Renal cortex interstitium (tissue), 11 donors: ENCODE measurements at regions not wholly inside any gene's neighbourhood (a gene's known extent, or its start where the extent isn't known, plus 50 kb on each side); places are given as distances from the start of the nearest gene placed in this dataset.
"Not testable (repeated sequence)": the region's sequence is repeated elsewhere in the genome, so short reads cannot be mapped to it uniquely, and the experiment has no call there.

ENCODE experiments used
- DNase-seq, 11 donors: peaks; one replicate each; pipeline ENCODE4 v3.0.0-alpha.2; 2013; ENCODE audit warnings: low read depth in 9 of 11, low spot score in 4 of 11; ENCODE audit errors: extremely low read depth in 1 of 11

DNA sequence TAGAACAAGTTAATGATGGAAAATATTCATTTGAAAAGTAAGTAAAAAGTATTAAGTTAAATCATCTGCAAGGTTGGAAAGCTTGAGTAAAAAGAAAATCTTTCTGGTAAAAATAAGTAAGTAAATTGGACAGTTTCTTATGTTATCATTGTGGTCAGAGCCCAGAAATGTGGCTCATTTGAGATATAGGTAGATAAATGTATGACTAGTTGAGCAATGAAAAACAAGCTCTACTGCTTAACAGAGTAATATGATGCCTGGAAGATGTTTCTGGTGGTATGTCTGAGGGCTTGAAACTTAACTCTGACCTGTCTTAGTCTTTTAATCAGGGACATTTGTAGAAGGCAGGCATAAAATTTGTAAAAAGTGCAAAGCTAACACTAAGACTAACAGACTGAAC lies 444.0 kb downstream of the MFSD1 start:
- no peak for DNase-seq

DNA sequence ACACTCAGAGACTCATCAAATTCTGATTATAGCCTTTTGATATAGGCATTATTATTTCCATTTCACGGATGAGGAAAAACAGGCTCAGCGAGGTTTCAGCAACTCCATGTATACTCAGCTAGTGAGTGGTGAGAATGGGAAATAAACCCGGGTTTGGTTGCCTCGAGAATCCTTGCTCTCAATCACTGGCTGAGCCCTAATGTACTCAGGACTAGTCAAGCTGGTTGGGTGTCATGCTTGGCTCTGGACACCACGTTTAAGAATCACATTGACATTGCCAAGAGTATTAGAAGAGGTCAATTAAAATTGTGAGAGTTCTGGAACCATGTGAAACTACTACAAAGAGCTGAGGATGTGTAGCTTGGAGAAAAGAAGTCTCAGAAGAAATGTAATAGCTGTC lies 444.5 kb downstream of the MFSD1 start:
- no peak for DNase-seq

GRCh38 chr3:159249472-159250174 lies 447.8 kb downstream of the MFSD1 start:
- no peak for DNase-seq

GRCh38 chr3:159250961-159251360 lies 449.1 kb downstream of the MFSD1 start:
- DNase-seq, result no peak

- no peak for DNase-seq
Observed at GRCh38 chr3:159252274-159252673, 450.4 kb downstream of the MFSD1 start.

GRCh38 chr3:159252772-159253384 lies 451.0 kb downstream of the MFSD1 start:
- no peak for DNase-seq

DNA sequence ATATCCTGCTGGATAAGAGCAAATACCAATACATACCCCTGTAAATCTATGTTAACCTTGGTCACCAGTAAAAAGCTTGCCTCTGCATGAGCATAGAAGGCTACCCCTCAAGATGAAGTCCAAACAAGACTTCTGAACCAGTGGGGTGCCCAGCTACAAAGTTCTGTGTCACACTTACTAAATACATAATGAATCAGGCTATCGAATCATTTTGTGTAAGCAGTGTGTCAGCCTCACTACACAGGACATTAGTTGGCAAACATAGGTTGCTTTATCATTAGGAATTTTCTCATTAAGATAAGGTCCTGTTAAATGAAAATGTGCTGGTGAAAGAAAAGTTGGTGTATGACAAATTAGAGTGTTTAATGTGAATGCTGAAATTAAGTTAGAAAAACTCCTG lies 452.0 kb downstream of the MFSD1 start:
- no peak for DNase-seq

DNA sequence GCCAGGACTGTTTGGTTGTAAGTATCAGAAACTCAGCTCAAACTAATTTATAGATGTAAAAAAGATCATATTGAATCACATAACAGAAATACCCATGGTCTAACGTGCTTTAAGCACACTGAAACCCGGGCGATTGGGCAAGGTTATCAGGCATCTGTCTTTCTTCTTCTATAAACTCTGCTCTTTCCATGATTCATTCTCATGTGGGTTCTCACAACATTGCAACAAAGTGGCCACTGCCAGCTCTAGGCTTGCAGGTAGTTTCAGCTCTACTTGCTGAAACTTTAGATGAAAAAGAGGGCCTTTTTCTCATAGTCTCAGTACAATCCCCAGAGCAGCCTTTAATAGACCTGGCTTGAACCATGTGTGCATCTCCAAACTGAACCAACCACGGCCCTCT lies 456.1 kb downstream of the MFSD1 start:
- no peak for DNase-seq

- DNase-seq, result no peak
Observed at GRCh38 chr3:159258934-159259333, 457.1 kb downstream of the MFSD1 start.

DNA sequence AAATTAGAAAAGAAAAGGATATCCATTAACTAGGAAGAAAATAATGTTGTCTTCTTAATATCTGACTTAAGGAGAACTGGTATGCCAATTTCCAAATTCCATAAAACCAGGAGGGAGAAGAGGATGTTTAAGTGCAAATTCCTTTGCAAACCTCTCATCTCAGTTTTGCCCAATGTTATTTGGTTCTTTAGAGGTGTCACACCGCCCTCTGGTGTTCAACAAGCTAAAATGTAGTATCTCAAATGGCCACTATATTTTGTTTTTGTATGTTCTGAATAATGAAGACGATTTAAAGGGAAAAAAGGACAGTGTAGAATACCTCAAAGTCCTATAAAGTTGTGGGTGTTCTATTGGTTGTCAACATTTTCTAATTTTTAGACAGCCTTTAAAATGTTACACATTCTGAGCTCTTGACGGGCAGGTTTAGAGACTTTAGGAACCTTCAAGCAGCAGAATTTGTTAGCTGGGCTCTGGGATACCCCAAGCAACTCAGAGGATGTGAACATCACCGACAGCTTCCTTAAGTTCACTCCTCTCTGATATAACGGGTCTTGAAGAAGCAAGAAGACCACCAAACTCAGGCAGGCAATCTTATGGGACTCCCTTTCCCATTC lies 458.3 kb downstream of the MFSD1 start:
- peak in 10 of 11 donors; percentile 19 to 62 (median 42) for DNase-seq

DNA sequence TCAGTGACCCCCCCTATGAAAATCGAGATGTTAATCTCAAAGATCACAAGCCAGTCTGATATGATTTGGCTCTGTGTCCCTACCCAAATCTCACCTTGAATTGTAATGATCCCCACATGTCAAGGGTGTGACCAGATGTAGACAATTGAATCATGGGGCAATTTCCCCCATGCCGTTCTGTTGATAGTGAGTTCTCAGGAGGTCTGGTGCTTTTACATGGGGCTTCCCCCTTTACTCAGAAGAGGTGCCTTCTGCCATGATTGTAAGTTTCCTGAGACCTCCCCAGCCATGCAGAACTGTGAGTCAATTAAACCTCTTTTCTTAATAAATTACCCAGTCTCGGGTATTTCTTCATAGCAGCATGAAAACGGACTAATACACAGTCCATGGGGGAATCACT lies 459.5 kb downstream of the MFSD1 start:
- DNase-seq, result not testable (repeated sequence)

DNA sequence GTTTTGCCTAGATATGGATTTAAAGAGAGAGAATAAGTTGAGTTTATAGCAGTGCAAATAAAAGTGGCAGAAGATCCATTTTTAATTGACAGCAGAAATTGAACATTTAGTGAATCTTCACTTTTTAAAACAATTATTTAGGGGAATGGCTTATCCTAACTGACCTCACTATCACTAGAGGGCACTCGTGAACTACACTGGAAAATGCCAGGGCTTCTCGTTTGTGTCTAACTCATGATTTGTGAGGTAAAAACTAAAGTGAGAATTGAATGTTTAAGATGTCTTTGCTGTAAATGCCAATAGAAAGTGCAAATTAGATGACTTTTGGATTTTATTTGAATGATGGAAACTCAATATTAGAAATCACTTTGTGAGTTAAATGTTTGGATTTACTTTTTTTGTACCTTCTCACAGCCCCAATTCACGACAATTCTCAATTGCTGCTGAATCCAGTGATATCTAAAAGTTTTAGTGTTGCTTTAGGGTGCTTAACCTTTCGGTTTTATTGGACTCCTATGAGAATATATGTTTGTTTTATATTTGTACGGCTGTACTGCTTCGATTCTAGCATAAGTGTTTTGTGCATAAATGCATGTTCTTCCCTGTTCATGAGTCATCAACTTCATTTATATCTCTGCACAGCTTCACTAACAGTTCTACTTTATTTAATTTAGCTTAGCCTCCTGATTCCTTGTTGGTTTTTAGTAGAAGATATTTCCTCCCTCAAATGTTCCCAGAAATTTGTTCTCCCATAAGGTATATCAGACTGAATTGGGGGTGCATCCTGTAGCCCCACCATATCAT lies 462.1 kb downstream of the MFSD1 start:
- DNase-seq, result peak in 9 of 11 donors; percentile 15 to 40 (median 28)

GRCh38 chr3:159265705-159266104 lies 463.9 kb downstream of the MFSD1 start:
- DNase-seq, result no peak

DNA sequence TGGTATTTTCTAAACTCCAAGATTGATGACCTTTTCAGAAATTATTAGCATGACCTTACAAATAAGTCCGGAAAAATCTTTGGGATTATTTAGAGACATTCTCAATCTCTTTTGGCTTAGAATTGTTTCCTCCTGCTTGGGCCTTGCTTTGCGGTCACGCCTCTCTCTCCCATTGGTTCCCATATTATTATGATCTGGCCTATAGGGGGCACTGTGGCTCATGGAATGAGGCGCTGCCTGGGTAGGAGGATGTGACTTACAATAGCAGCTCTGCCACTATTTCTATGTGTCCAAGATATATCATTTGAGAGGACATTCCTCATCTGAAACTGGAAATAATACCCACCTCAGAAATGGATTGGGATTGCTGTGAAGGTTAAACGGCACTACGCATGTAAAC lies 464.9 kb downstream of the MFSD1 start:
- peak in 8 of 11 donors; percentile 20 to 46 (median 29) for DNase-seq

DNA sequence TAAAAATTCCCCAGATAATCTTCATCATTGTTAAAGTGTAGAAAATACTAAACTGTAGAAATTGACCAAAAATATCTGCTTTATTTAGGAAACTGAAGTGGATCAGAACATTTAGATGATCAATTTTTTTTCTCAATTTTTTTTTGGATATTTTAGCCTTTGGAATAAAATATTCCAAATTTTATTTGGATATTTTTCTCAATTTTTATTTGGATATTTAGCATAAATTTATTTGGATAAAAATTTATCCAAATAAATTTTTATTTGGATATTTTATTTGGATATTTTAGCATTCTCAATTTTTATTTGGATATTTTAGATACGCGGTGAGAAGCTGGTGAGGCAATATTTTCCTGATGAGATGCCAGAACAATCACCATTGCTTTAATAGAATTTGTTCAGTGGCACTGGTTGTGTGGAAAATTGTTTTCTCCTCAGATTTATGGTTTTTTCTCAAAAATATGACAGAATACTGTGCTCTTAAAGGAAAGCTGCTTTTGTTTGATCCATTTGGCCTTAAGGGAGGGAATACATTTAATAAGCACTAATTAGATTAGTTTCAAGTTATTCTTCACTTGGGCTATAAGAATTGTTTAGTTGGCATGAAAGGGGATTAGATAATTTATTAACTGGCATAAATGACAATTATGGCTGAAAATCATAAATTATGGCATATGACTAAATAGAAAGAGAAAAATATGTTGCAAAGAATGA lies 470.1 kb downstream of the MFSD1 start:
- no peak for DNase-seq

GRCh38 chr3:159273070-159273469 lies 471.2 kb downstream of the MFSD1 start:
- no peak for DNase-seq

- peak; percentile 31 to 67 (median 53) for DNase-seq
Observed at GRCh38 chr3:159273608-159274007, 471.8 kb downstream of the MFSD1 start.

GRCh38 chr3:159275741-159276140 lies 473.9 kb downstream of the MFSD1 start:
- no peak for DNase-seq

GRCh38 chr3:159277814-159278213 lies 476.0 kb downstream of the MFSD1 start:
- no peak for DNase-seq
